Parathyroid adenoma (tissue), 2 donors: ENCODE measurements at regions not wholly inside any gene's neighbourhood (a gene's known extent, or its start where the extent isn't known, plus 50 kb on each side); places are given as distances from the start of the nearest gene placed in this dataset.

Source experiments
- H2AFZ ChIP-seq: fragments of 300-600 bp; sonication (generic); one replicate; pipeline ENCODE4 v1.7.0; 2017; ENCODE audit warnings: antibody characterized with exemption, mild to moderate bottlenecking
- H3K27ac ChIP-seq: fragments of 300-600 bp; sonication (generic); one replicate; pipeline ENCODE4 v1.7.0; 2017
- H3K27me3 ChIP-seq: fragments of 300-600 bp; sonication (generic); one replicate; pipeline ENCODE4 v1.7.0; 2017; ENCODE audit warnings: low read length; ENCODE audit not compliant: control insufficient read depth, insufficient read depth
- H3K36me3 ChIP-seq: fragments of 300-600 bp; sonication (generic); one replicate; pipeline ENCODE4 v1.7.0; 2017; ENCODE audit warnings: low read length; ENCODE audit not compliant: control insufficient read depth, insufficient read depth
- H3K4me1 ChIP-seq: fragments of 300-600 bp; sonication (generic); one replicate; pipeline ENCODE4 v1.7.0; 2017; ENCODE audit warnings: control low read depth
- H3K4me2 ChIP-seq: fragments of 300-600 bp; sonication (generic); one replicate; pipeline ENCODE4 v1.7.0; 2017; ENCODE audit warnings: low read length
- H3K4me3 ChIP-seq: fragments of 300-600 bp; sonication (generic); one replicate; pipeline ENCODE4 v1.7.0; 2017; ENCODE audit warnings: low read depth, low read length
- H3K79me2 ChIP-seq: fragments of 300-600 bp; sonication (generic); one replicate; pipeline ENCODE4 v1.7.0; 2017; ENCODE audit warnings: control low read depth
- H3K9ac ChIP-seq: fragments of 300-600 bp; sonication (generic); one replicate; pipeline ENCODE4 v1.7.0; 2017; ENCODE audit warnings: mild to moderate bottlenecking
- H3K9me3 ChIP-seq: fragments of 300-600 bp; sonication (generic); one replicate; pipeline ENCODE4 v1.7.0; 2017; ENCODE audit warnings: low read length; ENCODE audit not compliant: control insufficient read depth
- CTCF ChIP-seq: fragments of 300-600 bp; sonication (generic); IDR thresholded peaks from one replicate; pipeline ENCODE4 v1.7.0; 2017; ENCODE audit warnings: antibody characterized with exemption, mild to moderate bottlenecking
- donor health status: primary hyperparathyroidism.

DNA sequence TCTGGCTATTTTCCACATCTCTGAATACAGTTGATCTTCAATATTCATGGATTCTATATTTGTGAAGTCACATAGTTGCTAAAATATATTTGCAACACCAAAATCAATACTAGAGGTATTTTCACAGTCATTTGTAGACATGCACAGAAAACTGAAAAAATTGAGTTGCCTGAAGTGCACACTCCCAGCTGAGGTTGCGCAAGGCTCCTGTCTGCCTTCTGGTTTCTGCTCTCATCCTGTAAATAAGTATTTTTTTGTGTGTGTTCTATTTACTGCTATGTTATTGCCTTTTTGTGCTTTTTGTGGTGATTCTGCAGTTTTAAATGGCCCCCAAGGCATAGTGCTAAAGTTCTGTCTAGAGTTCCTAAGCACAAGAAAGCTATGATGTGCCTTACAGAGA is 371.1 kb upstream of the GRAMD2B start:
- Histone ChIP-seq H3K36me3 (no peaks in the 10 kb centered on the region), H2AFZ (no peak overlapping the region), H3K27ac (no peak overlapping the region), H3K9ac (no peak overlapping the region), H3K79me2 (no peaks in the 10 kb centered on the region), H3K9me3 (no peaks in the 10 kb centered on the region), H3K27me3 (no peaks in the 10 kb centered on the region), H3K4me2 (no peak overlapping the region), H3K4me1 (no peaks in the 10 kb centered on the region), H3K4me3 (no peak overlapping the region)
- no peak for TF ChIP-seq CTCF

GRCh38 chr5:126052791-126053190 is 370.4 kb upstream of the GRAMD2B start:
- Histone ChIP-seq H3K4me2 (no peak overlapping the region), H3K27ac (no peak overlapping the region), H3K79me2 (no peaks in the 10 kb centered on the region), H3K4me1 (no peaks in the 10 kb centered on the region), H3K27me3 (no peaks in the 10 kb centered on the region), H2AFZ (no peak overlapping the region), H3K4me3 (no peak overlapping the region), H3K9ac (no peak overlapping the region), H3K9me3 (no peaks in the 10 kb centered on the region), H3K36me3 (no peaks in the 10 kb centered on the region)
- TF ChIP-seq CTCF: no peak

DNA sequence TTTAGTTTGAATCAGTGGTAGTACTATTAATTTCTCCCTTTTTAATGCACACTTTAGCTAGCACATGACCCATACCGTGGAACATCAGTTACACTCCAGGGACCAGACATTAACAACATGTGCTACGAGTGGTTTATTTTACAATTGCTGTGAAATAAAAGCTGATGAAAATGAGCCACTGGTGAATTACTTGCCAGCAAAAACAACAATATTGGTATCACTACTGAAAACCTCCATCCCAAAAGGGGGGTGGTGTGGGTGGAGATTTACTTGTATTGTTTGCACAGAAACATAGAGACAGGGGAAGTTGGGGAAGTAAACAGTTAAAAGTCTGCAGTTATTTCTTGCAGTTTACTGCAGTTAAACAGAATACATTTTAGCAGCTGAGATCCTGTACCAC is 369.6 kb upstream of the GRAMD2B start:
- no peak overlapping the region for H3K4me2 ChIP-seq
- no peak overlapping the region for H3K27ac ChIP-seq
- no peaks in the 10 kb centered on the region for H3K79me2 ChIP-seq
- H3K4me1 ChIP-seq: no peaks in the 10 kb centered on the region
- no peak overlapping the region for H2AFZ ChIP-seq
- H3K4me3 ChIP-seq: no peak overlapping the region
- no peaks in the 10 kb centered on the region for H3K9me3 ChIP-seq
- TF ChIP-seq CTCF: no peak
- H3K27me3 ChIP-seq: no peaks in the 10 kb centered on the region
- no peak overlapping the region for H3K9ac ChIP-seq
- H3K36me3 ChIP-seq: no peaks in the 10 kb centered on the region

- no peaks in the 10 kb centered on the region for H3K79me2 ChIP-seq
- no peaks in the 10 kb centered on the region for H3K27me3 ChIP-seq
- no peak for TF ChIP-seq CTCF
- no peak overlapping the region for H3K9ac ChIP-seq
- no peak overlapping the region for H3K4me3 ChIP-seq
- no peak overlapping the region for H2AFZ ChIP-seq
- no peaks in the 10 kb centered on the region for H3K36me3 ChIP-seq
- H3K9me3 ChIP-seq: no peaks in the 10 kb centered on the region
- no peak overlapping the region for H3K4me2 ChIP-seq
- no peaks in the 10 kb centered on the region for H3K4me1 ChIP-seq
- no peak overlapping the region for H3K27ac ChIP-seq
Observed at GRCh38 chr5:126054577-126055347, 368.4 kb upstream of the GRAMD2B start.

GRCh38 chr5:126055348-126055729 is 367.9 kb upstream of the GRAMD2B start:
- Histone ChIP-seq H3K4me3 (no peak overlapping the region), H3K9ac (no peak overlapping the region), H3K9me3 (no peaks in the 10 kb centered on the region), H3K4me1 (no peaks in the 10 kb centered on the region), H2AFZ (no peak overlapping the region), H3K27ac (no peak overlapping the region), H3K4me2 (no peak overlapping the region), H3K27me3 (no peaks in the 10 kb centered on the region), H3K79me2 (no peaks in the 10 kb centered on the region), H3K36me3 (no peaks in the 10 kb centered on the region)
- no peak for TF ChIP-seq CTCF
